ES-I3 (cell line): ENCODE measurements at regions not wholly inside any gene's neighbourhood (a gene's known extent, or its start where the extent isn't known, plus 50 kb on each side); places are given as distances from the start of the nearest gene placed in this dataset.
"Not testable (repeated sequence)": the region's sequence is repeated elsewhere in the genome, so short reads cannot be mapped to it uniquely, and the experiment has no call there.

Experiments
- H3K36me3 ChIP-seq: 2 replicates; pipeline ENCODE4 v1.6.1; 2013; ENCODE audit warnings: mild to moderate bottlenecking, low read length, control low read depth, moderate library complexity; ENCODE audit not compliant: insufficient read depth
- H3K4me1 ChIP-seq: 2 replicates; pipeline ENCODE4 v1.6.1; 2013; ENCODE audit warnings: mild to moderate bottlenecking, control low read depth, low read length; ENCODE audit not compliant: insufficient read depth
- H3K9ac ChIP-seq: 2 replicates; pipeline ENCODE4 v1.6.1; 2013; ENCODE audit warnings: low read depth, mild to moderate bottlenecking, low read length, moderate library complexity
- H3K9me3 ChIP-seq: 2 replicates; pipeline ENCODE4 v1.6.1; 2013; ENCODE audit warnings: mild to moderate bottlenecking, low read length, moderate library complexity; ENCODE audit not compliant: control insufficient read depth, insufficient read depth

DNA sequence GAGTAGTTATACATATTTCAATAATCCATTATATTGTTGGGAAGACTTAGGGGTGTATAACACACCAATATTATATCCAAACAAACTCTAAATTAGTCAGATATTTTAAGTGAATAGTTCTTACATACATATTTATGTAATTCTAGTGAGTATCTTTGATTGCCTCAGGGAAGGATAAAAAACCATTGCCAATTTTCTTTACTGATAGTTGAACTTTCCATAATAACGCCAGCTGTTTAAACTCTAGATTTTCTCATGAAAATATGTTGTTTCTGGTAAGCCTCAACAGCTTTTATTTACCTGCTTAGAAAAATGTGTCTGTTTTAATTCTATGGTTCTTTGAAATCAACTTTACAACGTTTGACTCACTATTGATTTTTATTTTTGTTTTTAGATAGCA, 959.6 kb upstream of the NOVA1 start:
- no peak overlapping the region for H3K9ac ChIP-seq
- no peaks in the 10 kb centered on the region for H3K9me3 ChIP-seq
- no peaks in the 10 kb centered on the region for H3K36me3 ChIP-seq
- no peaks in the 10 kb centered on the region for H3K4me1 ChIP-seq

DNA sequence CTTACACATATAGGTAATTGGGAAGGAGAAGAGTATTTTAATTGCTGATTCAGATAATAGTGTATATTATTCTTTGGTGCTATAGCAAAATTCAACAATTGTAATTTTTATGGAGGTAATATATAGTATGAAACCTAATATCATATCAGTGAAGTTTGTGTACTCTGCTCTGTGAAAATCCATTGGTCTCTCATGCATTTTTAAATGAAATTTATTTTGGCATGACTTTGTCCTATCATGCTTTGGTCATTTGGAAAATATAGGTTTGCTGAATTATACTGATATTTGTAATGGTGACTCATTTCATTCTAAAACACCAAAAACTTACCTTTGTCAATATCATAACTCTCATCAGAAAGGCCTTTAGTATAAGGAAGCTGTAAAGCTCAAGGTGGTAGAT, 962.0 kb upstream of the NOVA1 start:
- Histone ChIP-seq H3K4me1 (no peaks in the 10 kb centered on the region), H3K9ac (no peak overlapping the region)

DNA sequence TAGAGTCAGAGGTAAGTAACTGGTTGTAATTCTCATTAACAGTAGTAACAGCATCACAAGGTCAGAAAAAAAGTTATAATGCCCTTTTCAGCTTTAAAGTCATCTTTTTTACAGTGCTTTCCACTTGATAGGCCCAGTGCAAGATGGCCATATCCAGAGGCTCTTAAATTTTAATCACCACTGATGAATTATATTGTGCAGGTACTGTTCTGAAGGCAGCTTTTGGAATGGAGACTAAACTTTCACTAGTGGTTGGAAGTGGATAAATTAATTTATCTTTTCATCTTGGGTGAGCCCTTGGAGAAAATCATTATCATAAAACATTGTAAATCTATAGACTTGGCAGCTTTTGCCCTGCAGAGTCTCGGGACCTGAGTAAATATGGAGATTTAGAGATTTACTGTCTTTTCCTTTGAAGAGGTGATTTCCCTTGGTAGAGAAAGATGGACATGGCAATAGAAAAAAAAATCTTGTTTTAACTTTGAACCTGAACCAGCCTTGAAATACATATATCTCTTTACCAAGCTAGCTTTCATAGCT, 969.1 kb upstream of the NOVA1 start:
- Histone ChIP-seq H3K4me1 (no peaks in the 10 kb centered on the region), H3K9me3 (peaks cover 3% of the 10 kb centered on the region; the same call in 1 of the 2 replicates), H3K36me3 (no peaks in the 10 kb centered on the region), H3K9ac (no peak overlapping the region)

More for the DNA sequence above, 962.0 kb upstream of the NOVA1 start:
- H3K36me3 ChIP-seq: no peaks in the 10 kb centered on the region
- no peaks in the 10 kb centered on the region for H3K9me3 ChIP-seq

DNA sequence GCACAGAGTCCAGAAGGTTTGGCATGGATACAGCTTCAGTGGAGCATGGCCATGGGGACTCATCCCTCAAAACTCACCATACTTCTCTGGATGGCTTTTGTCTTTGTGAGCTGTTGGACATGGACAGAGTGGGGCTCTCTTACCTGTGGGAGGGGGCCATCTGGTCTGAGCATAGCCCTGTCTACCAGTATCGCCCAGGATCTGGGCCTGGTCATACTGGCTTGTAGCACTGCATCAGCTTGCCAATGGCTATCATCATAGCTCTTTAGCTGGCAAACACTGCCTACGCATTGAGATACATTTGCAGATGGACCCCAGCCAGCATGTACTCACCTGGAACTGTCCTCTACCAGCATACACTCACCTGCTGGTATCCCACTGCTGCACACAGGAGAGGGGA, 975.2 kb upstream of the NOVA1 start:
- Histone ChIP-seq H3K9me3 (peaks cover 3% of the 10 kb centered on the region; the same call in 1 of the 2 replicates), H3K4me1 (no peaks in the 10 kb centered on the region), H3K36me3 (no peaks in the 10 kb centered on the region), H3K9ac (no peak overlapping the region)

DNA sequence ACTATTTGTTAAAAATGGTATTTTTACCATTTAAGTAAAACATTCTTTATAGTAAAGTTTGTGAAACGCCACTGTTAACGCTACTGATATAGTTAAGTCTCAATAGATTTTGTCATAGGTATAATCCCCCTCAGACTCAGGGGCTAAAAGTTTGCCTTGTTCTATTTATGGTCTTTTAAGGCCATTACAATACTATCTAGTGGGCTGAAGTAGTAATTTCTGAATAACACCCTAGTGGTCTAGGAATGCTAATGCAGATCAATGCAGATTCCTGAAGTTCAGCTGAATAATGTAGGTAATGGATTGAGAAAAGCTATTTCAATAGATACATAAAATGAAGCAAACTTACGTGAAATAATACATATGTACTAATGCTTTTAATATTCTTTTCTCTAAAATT, 989.3 kb upstream of the NOVA1 start:
- no peaks in the 10 kb centered on the region for H3K4me1 ChIP-seq
- H3K9ac ChIP-seq: no peak overlapping the region
- H3K9me3 ChIP-seq: no peaks in the 10 kb centered on the region
- no peaks in the 10 kb centered on the region for H3K36me3 ChIP-seq

DNA sequence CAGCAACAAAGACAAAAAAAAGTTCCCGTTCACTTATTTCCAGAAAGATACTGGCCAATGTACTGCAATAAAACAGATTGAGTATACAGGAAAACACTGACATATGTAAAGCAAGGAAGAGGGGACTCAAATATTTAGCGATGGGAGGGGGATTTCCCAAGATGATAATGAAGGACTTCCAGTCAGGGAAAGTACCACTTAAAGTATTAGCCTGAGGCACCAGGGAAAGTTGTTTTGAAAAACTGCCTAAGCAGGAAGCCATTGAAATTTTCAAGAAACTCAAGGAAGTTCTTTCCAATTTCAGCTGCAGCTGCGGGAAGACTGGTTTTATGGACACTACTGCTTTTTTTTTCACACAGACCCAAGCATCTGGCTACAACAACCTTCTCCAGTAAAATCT, 1007.4 kb upstream of the NOVA1 start:
- Histone ChIP-seq H3K9me3 (no peaks in the 10 kb centered on the region), H3K36me3 (no peaks in the 10 kb centered on the region), H3K4me1 (peaks cover 12% of the 10 kb centered on the region; the same call in 1 of the 2 replicates), H3K9ac (no peak overlapping the region)

DNA sequence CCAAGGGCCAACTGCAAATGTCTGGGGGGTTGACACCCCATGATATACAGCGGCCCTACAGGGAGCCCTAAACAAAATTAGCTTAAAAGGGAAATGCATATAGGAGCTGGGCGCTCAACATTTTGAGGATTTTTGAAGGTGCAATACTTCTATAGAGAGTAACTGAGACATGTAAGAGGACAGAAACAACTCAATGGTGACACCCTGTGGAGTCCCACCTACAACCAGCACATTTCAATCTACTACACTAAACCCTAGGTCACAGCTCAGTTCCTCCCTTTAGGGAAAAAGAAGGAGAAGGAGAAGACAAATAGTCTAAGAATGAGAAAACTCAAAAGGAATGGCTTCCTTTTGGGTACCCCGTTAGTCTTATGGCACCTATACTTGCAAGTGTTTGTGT, 1010.5 kb upstream of the NOVA1 start:
- no peaks in the 10 kb centered on the region for H3K9me3 ChIP-seq
- H3K4me1 ChIP-seq: peaks cover 15% of the 10 kb centered on the region; the same call in 1 of the 2 replicates
- peaks cover 3% of the 10 kb centered on the region; the same call in 1 of the 2 replicates for H3K36me3 ChIP-seq
- no peak overlapping the region for H3K9ac ChIP-seq

DNA sequence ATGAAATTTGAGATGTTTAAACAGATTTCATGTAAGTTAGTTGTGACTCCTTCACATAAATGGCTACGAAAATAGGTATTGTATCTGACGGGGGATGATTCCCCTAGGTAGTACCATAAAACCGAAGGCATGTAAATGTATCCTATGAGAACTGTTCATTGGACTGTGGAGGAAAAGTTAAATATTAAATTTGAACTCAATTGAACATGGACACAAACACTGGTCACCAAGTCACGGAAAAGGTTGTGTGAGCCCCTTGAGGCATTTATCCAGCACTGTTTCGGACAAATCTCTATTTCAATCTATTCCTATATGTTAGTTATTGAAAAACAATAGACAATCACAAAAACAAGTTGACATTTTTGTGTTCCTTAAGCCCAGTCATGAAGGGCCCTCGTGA, 1014.3 kb upstream of the NOVA1 start:
- Histone ChIP-seq H3K4me1 (peaks cover 4% of the 10 kb centered on the region; the same call in 1 of the 2 replicates), H3K9me3 (no peaks in the 10 kb centered on the region), H3K36me3 (peaks cover 3% of the 10 kb centered on the region; the same call in 1 of the 2 replicates), H3K9ac (no peak overlapping the region)

DNA sequence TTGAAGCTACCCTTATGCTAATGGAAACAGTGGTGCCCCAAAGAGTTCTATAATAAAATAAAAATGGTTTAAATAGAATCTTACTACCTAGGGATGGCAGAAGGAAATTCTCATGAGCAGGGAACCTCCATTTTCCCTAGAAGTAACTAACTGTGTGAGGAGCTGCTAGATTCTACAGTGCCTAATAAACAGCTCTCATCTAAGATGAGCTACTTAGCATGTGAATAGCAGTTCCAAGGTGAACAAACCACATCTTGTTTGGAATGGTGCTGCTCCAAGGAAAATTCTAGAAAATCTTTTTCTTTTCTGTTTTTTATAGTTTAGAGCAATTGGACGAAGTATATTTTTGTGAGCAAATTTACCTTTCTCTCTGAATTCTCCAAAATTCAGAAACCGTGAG, 1015.3 kb upstream of the NOVA1 start:
- H3K4me1 ChIP-seq: peaks cover 4% of the 10 kb centered on the region; the same call in 1 of the 2 replicates

DNA sequence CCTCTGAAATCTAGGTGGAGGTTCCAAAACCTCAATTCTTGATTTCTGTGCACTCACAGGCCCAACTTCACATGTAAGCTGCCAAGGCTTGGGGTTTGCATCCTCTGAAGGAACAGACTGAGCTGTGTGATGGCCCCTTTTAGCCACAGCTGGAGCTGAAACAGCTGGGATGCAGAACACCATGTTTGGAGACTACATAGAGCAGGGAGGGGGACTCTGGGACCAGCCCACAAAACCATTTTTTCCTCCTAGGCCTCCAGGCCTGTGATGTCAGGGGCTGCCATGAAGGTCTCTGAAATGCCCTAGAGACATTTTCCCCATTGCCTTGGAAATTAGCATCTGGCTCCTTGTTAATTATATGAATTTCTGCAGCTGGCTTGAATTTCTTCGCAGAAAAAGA, 1025.9 kb upstream of the NOVA1 start:
- Histone ChIP-seq H3K9me3 (peaks cover 20% of the 10 kb centered on the region; the same call in 1 of the 2 replicates), H3K9ac (no peak overlapping the region), H3K36me3 (peaks cover 6% of the 10 kb centered on the region), H3K4me1 (no peaks in the 10 kb centered on the region)

More for the DNA sequence above, 1015.3 kb upstream of the NOVA1 start:
- Histone ChIP-seq H3K36me3 (peaks cover 3% of the 10 kb centered on the region; the same call in 1 of the 2 replicates), H3K9me3 (no peaks in the 10 kb centered on the region), H3K9ac (no peak overlapping the region)

DNA sequence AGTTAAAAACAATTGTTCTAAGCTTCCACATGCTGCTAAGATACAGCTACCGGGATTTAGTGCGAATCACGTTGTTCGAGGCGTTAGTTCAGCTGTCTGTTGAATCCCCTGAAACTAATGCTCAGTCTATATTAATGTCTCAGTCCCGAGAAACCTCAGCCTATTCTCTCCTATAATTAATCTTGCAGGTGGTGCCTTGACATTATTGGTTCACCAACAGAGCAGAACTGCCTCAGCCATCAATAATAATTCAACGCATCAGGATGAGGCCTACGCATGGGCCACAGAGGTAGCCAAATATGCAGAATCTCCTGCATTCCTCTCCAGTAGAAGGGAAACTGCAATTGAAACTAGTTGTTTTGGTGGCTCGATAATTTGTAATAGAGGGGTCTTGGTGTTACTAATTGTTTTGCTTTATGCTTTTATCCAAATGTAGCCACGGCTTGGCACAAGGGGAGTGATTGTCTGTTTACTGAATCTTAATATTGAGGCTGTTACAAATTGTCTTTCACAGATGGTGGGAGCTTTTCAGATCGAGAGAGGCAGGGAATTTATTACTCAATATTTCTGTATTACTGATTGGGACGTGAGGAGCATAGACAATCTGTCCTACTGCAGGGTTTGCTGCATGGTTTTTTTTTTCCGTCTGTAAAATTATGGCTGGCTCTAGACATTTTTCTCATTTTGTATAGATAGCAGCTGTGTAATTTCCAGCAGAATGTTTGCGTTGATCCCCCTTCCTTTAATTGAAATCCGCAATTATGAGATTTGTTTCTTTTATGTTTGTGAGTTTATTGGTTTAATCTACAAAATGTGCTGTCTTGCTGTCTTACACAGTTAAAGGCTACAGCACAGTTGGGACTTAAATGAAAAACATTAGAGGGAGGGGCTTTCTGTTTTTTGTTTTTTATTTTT, 1036.5 kb upstream of the NOVA1 start:
- H3K36me3 ChIP-seq: no peaks in the 10 kb centered on the region; the same call in 1 of the 2 replicates
- peaks cover 4% of the 10 kb centered on the region; the same call in 1 of the 2 replicates for H3K9me3 ChIP-seq
- H3K9ac ChIP-seq: no peak overlapping the region
- H3K4me1 ChIP-seq: no peaks in the 10 kb centered on the region

DNA sequence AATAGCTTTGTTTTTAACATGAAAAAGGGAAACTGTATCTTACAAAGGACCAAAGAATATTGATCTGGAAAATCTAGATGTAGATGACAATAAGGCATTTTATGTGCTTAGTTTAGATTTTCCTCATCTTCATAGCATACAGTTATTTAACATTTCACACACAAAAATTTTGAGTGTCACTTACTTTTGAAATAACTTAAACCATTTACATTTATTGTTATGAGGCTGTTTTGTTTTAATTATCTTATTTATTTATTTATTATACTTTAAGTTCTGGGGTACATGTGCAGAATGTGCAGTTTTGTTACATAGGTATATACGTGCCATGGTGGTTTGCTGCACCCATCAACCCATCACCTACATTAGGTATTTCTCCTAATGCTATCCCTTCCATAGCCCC, 1042.9 kb upstream of the NOVA1 start:
- H3K36me3 ChIP-seq, H3K9ac ChIP-seq, H3K4me1 ChIP-seq: not testable (repeated sequence)
- H3K9me3 ChIP-seq: peaks cover 10% of the 10 kb centered on the region

DNA sequence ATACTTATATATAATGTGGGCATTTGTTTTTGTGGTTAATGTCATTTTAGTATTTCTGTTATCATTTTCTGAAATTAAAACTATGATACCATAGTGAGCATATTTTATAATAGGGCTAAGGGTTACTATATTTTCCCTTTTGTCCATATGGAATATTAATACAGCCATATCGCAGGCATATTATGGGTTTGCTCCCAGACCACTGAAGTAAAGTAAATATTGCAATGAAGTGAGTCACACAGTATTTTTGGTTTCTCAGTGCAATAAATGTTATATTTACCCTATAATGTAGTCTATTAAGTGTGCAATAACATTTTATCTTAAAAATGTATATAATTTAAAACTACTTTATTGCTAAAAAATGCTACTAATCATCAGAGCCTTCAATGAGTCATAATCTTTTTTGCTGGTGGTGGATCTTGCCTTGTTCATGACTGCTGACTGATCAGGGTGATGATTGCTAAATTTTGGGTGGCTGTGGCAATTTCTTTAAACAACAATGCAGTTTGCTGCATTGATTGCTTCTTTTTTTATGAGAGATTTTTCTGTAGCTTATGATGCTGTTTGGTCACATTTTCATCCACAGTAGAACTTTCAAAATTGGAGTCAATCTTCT, 1044.5 kb upstream of the NOVA1 start:
- Histone ChIP-seq H3K9me3 (peaks cover 10% of the 10 kb centered on the region), H3K4me1 (no peaks in the 10 kb centered on the region), H3K36me3 (no peaks in the 10 kb centered on the region), H3K9ac (no peak overlapping the region)

DNA sequence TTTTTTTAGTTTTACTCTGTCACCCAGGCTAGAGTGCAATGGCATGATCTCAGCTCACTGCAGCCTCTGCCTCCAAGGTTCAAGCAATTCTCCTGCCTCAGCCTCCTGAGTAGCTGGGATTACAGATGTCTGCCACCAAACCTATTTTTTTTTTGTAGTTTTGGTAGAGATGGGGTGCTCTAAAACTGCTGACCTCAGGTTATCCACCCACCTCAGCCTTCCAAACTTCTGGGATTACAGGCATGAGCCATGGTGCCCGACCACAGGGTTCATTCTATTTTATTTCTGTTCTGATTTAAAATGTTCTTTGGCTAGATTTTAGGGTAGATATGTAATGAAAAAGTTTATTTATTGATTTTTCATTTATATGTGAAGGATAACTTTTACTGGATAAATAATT, 1062.8 kb upstream of the NOVA1 start:
- Histone ChIP-seq H3K4me1 (no peaks in the 10 kb centered on the region), H3K9me3 (peaks cover 6% of the 10 kb centered on the region), H3K36me3 (no peaks in the 10 kb centered on the region), H3K9ac (no peak overlapping the region)
